GM18507 (cell line): ENCODE measurements at regions not wholly inside any gene's neighbourhood (a gene's known extent, or its start where the extent isn't known, plus 50 kb on each side); places are given as distances from the start of the nearest gene placed in this dataset.

ENCODE experiments used
- DNase-seq: peaks from one replicate; pipeline ENCODE4 v3.0.0; 2011; ENCODE audit warnings: low read depth; ENCODE audit not compliant: insufficient read length; ENCODE audit errors: extremely low spot score
- FAIRE-seq: peaks from 2 replicates; lab custom pipeline; 2011; peaks lifted over from hg19 to GRCh38; lab: Jason Lieb, UNC

GRCh38 chr17:45703806-45704205 is 80.3 kb upstream of the CRHR1 start:
- no peak for FAIRE-seq
- no peak for DNase-seq

GRCh38 chr17:45704251-45704650 is 79.9 kb upstream of the CRHR1 start:
- FAIRE-seq = no peak
- no peak for DNase-seq

GRCh38 chr17:45705123-45706009 is 78.8 kb upstream of the CRHR1 start:
- FAIRE-seq (no peak), DNase-seq (no peak)

DNA sequence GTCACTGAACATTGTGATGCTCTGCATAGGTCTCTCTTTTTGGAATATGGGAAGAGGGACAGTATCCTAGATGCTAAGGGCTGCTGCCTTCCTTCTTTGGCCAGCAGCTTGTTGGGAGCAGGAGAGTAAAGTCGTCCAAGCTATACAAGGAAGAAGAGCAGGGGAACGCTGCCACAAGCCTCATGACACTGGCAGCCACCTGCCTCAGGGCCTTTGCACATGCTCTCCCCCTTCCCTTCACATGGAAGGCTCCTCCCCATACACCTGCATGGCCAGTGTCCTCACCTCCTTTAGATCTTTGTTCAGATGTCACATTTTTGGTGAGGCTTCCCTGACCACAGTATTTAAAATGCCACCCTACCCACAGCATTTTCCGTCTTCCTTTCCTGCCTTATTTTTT is 78.1 kb upstream of the CRHR1 start:
- DNase-seq (no peak), FAIRE-seq (no peak)

GRCh38 chr17:45708707-45709290 is 75.3 kb upstream of the CRHR1 start:
- FAIRE-seq (no peak), DNase-seq (no peak)

GRCh38 chr17:45709728-45710288 is 74.3 kb upstream of the CRHR1 start:
- FAIRE-seq (no peak), DNase-seq (no peak)

DNA sequence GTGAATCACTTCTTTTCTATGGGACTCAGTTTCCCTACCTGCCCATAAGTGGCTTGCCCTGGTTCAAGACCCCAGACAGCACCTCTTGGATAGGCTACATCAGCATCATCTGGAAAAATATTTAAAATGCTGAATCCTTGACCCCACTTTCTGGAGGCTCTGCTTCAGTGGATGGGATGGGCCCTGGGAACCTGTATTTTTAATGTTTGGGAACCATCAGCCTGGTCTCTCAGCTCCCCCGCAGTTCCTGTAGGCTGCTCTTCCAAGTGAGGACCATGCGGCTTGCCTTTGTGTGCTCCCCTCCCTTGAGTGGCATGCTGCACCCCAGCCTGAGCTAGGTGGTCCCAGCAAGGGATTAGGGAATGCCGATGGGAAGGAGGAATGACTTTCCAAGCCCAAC is 68.3 kb upstream of the CRHR1 start:
- FAIRE-seq = no peak
- no peak for DNase-seq

DNA sequence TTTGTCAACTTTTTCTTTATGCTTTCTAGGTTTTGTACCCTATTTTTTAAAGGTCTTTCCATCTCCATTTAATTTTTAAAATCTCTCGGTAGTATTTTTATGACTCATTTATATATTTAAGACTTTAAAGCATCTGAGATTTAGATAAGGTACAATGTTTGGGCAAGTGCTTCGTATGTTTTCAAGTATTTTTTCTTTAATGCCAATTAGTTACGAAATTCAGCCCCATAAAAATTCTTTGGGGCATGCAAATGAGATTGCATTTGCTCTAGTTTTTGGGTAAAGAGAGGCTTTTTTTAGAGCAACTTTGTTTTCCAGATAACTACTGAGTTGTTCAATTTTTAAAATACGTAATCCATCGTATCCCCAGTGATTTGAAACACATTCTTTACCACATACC is 65.3 kb upstream of the CRHR1 start:
- FAIRE-seq = no peak
- DNase-seq = no peak

DNA sequence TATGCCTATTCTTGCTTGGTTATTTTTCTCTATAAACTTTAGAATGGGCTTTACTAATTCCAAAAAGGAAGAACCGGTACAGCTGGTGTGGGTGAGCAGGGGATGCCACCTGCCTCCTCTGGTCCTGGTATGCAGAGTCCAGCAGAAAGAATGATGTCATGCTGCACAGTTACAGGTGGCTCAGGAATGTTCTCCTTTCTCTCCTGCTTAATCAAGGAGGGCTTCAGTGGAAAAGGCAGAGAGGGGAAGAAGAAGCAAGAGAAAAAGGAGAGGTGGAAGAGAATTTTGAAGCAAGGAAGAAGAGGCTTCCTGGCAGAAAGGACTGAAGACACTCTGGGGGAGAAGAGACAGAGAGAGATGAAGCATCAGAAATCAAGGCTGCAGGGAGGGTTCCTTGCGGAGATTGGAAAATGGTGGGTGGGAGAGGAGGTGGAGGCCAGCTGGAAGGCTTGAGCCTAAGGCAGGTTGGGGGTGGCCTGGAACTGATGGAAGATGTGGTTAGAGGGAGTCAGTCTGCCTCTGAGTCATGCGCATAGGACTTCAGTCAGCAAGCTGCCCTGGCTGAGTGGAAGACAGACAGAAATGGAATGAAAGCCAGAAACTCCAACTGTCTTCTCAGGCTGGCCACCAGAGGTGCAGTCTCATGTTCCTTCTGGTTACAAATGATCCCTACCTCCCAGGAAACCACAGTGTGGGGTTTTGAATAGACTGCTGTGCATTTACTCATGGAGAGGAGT is 64.6 kb upstream of the CRHR1 start:
- no peak for DNase-seq
- no peak for FAIRE-seq

- no peak for FAIRE-seq
- DNase-seq = no peak
Measured at GRCh38 chr17:45720386-45720785, 63.7 kb upstream of the CRHR1 start.

DNA sequence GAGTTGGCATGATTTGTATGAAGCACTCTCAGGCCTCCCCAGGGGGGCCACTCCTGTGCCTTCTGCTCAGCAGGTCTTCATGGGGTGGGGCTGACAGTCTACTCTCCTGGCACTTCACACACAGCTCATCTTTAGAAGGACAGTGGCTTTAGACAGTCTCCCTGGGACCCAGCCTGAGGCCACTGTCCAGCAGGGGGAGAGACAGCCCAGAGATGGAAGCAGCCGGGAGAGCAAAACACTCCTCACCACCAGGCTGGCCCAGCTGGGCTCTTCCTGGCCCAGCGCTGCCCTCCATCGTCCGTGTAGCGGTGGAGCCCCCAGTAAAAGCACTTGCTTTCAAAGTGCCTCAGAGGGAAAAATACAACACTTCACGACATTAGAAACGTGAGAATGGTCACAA is 62.0 kb upstream of the CRHR1 start:
- no peak for FAIRE-seq

DNA sequence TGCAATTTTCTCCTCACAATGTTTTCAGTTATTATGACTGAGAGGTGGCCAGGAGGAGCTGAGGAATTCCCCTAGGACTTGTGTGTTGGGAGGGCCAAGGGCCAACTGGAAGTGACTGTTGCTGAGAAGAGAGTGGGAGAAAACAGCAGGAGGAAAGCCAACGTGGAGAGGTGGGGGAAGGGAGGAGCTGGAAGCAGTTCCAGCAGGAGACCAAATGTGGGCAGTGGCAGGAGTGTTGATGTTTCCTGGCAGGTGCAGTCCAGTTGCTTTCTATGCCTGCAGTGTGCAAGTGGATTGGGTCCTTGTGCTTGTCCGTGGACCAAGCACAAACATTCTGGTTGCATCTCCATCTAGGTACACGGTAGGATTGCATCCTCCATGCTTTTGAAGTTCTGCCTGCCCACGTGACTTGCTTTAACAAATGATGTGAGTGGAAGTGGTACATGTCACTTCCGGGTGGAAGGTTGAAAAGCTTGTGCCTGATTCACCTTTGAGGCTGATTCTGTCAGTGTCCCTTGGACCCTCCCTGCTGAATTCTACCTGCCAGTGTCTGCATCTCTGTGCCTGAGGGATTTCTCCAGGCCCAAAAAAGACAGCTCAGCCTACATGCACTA is 54.7 kb upstream of the CRHR1 start:
- DNase-seq = no peak
- no peak for FAIRE-seq

More for the DNA sequence above, 62.0 kb upstream of the CRHR1 start:
- DNase-seq = no peak

GRCh38 chr17:45730192-45730591 is 53.9 kb upstream of the CRHR1 start:
- FAIRE-seq (no peak), DNase-seq (no peak)

- no peak for FAIRE-seq
- no peak for DNase-seq
Measured at GRCh38 chr17:45731459-45731858, 52.7 kb upstream of the CRHR1 start.

DNA sequence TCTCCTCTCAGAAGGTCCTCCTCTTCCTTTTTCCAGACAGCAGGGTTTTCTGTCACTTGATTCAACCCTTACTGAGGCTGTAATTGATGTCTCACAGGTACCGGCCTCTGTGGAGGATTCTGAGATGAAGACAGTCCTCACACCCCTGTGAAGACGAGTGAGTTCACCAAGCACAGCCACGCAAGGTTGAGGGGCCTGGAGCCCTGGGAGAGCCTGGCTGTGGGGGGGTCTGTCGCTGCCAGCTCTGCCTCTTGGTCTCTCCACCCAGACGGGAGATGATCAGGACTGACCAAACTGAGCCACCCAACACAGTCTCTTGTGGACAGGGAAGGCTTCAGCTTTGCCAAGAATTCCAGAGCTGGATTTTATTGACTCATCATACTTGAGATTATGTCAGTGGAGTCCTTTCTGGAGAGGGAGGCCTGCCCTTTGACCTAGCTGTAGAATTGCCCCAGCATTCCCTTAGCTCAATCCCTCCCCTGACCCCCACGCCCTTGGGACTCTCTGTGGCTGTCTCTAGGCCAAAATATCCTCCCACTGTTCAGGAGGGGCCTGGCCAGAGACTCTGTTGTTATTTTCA is 51.1 kb upstream of the CRHR1 start:
- no peak for FAIRE-seq
- no peak for DNase-seq

- FAIRE-seq (no peak), DNase-seq (no peak)
Measured at GRCh38 chr17:45733781-45734180, 50.3 kb upstream of the CRHR1 start.
